IMR-90 (cell line): ENCODE measurements at regions not wholly inside any gene's neighbourhood (a gene's known extent, or its start where the extent isn't known, plus 50 kb on each side); places are given as distances from the start of the nearest gene placed in this dataset.

Source experiments
- ATAC-seq: fragments of 200-7000 bp; cut with Tn5 transposase; 2 replicates; pipeline ENCODE4 v1.9.1; 2020; ENCODE audit warnings: low read depth, mild to moderate bottlenecking, moderate library complexity
- BruUV-seq: library from RNA; stranded (reverse); fragments of 400-500 nt; replicated peaks from 2 replicates; lab custom pipeline; 2021; lab: Mats Ljungman, UMichigan
- CTCF ChIA-PET: fragments of 300-600 bp; formaldehyde crosslinking; extraction: SDS; loops from one replicate; lab custom pipeline; 2021; ENCODE audit warnings: antibody characterized with exemption; lab: Yijun Ruan, JAX
- POLR2A ChIA-PET: fragments of 300-600 bp; sonication (Branson Sonifier 250); formaldehyde crosslinking; loops from one replicate; lab custom pipeline; 2022; ENCODE audit warnings: antibody characterized with exemption; ENCODE audit not compliant: unreplicated experiment; lab: Charles Lee
- DNase-seq: peaks from one replicate; pipeline ENCODE4 v3.0.0; 2013
- H2AFZ ChIP-seq: replicated peaks from 2 replicates; pipeline ENCODE3; 2013; ENCODE audit warnings: low read length, mild to moderate bottlenecking; ENCODE audit not compliant: poor library complexity
- H2AK5ac ChIP-seq: 2 replicates; pipeline ENCODE4 v1.6.1; 2013; ENCODE audit warnings: low read depth, low read length, inconsistent platforms
- H2AK9ac ChIP-seq: replicated peaks from 2 replicates; pipeline ENCODE3; 2013; ENCODE audit warnings: mild to moderate bottlenecking, low read depth, low read length, moderate library complexity; ENCODE audit not compliant: poor library complexity
- H2BK120ac ChIP-seq: 2 replicates; pipeline ENCODE4 v1.6.1; 2013; ENCODE audit warnings: low read depth, low read length, inconsistent platforms
- H2BK15ac ChIP-seq: 3 replicates; pipeline ENCODE4 v1.6.1; 2013; ENCODE audit warnings: low read depth, low read length, inconsistent platforms
- H2BK20ac ChIP-seq: 2 replicates; pipeline ENCODE4 v1.6.1; 2013; ENCODE audit warnings: low read depth, mild to moderate bottlenecking, inconsistent platforms, low read length, moderate library complexity
- H2BK5ac ChIP-seq: 2 replicates; pipeline ENCODE4 v1.6.1; 2013; ENCODE audit warnings: mild to moderate bottlenecking, low read depth, low read length, inconsistent platforms; ENCODE audit not compliant: poor library complexity, severe bottlenecking
- H3K14ac ChIP-seq: replicated peaks from 2 replicates; pipeline ENCODE4 v1.6.1; 2013; ENCODE audit warnings: low read depth, low read length, inconsistent platforms
- H3K18ac ChIP-seq: 2 replicates; pipeline ENCODE4 v1.6.1; 2013; ENCODE audit warnings: low read depth, low read length, control low read depth
- H3K23ac ChIP-seq: 2 replicates; pipeline ENCODE4 v1.6.1; 2013; ENCODE audit warnings: low read depth, low read length, inconsistent platforms
- H3K27ac ChIP-seq: 2 replicates; pipeline ENCODE4 v1.5.1; 2013; ENCODE audit warnings: mild to moderate bottlenecking, control low read depth, low read length; ENCODE audit not compliant: insufficient read depth
- H3K27me3 ChIP-seq: 2 replicates; pipeline ENCODE4 v1.6.1; 2013; ENCODE audit warnings: low read length; ENCODE audit not compliant: control insufficient read depth, insufficient read depth
- H3K36me3 ChIP-seq: 2 replicates; pipeline ENCODE4 v1.6.1; 2013; ENCODE audit warnings: low read length, mixed read lengths; ENCODE audit not compliant: control insufficient read depth, insufficient read depth
- H3K4ac ChIP-seq: 2 replicates; pipeline ENCODE4 v1.6.1; 2013; ENCODE audit warnings: low read depth, low read length, inconsistent platforms
- H3K4me1 ChIP-seq: 2 replicates; pipeline ENCODE4 v1.6.1; 2013; ENCODE audit warnings: low read length, mixed read lengths; ENCODE audit not compliant: control insufficient read depth, insufficient read depth
- H3K4me2 ChIP-seq: 2 replicates; pipeline ENCODE4 v1.6.1; 2013; ENCODE audit warnings: low read depth, mild to moderate bottlenecking, control low read depth, low read length, moderate library complexity
- H3K4me3 ChIP-seq: 2 replicates; pipeline ENCODE4 v1.5.1; 2013; ENCODE audit warnings: low read depth, mild to moderate bottlenecking, control low read depth, low read length, moderate library complexity; ENCODE audit not compliant: insufficient read depth
- H3K56ac ChIP-seq: 2 replicates; pipeline ENCODE4 v1.6.1; 2013; ENCODE audit warnings: low read length, inconsistent platforms; ENCODE audit not compliant: insufficient read depth; ENCODE audit errors: extremely low read depth
- H3K79me1 ChIP-seq, 2 experiments: 2 replicates each; pipeline ENCODE4 v1.6.1; 2013; ENCODE audit warnings: low read length in 2 of 2, inconsistent platforms in 1 of 2, low read depth in 1 of 2
- H3K9ac ChIP-seq: 2 replicates; pipeline ENCODE4 v1.6.1; 2013; ENCODE audit warnings: low read depth, low read length, control low read depth
- H3K9me1 ChIP-seq: 2 replicates; pipeline ENCODE4 v1.6.1; 2013; ENCODE audit warnings: low read length, inconsistent platforms; ENCODE audit not compliant: insufficient read depth
- H3K9me3 ChIP-seq: 2 replicates; pipeline ENCODE4 v1.6.1; 2013; ENCODE audit warnings: low read length; ENCODE audit not compliant: control insufficient read depth, insufficient read depth
- H4K20me1 ChIP-seq: 2 replicates; pipeline ENCODE4 v1.6.1; 2013; ENCODE audit warnings: low read length, inconsistent platforms; ENCODE audit not compliant: insufficient read depth
- H4K5ac ChIP-seq: 2 replicates; pipeline ENCODE4 v1.6.1; 2013; ENCODE audit warnings: mild to moderate bottlenecking, low read depth, low read length, control low read depth
- H4K8ac ChIP-seq, 2 experiments: 2 replicates each; pipeline ENCODE4 v1.6.1; 2013; ENCODE audit warnings: low read depth in 2 of 2, low read length in 2 of 2, control low read depth in 1 of 2, inconsistent platforms in 1 of 2
- H4K91ac ChIP-seq: 2 replicates; pipeline ENCODE4 v1.6.1; 2013; ENCODE audit warnings: low read depth, low read length, inconsistent platforms; ENCODE audit not compliant: insufficient read depth
- MAFK ChIP-seq: IDR thresholded peaks from 2 replicates; pipeline ENCODE4 v1.6.1; 2012; ENCODE audit warnings: low read depth, low read length, improper control_type of control experiment
- MXI1 ChIP-seq: IDR thresholded peaks from 2 replicates; pipeline ENCODE4 v1.6.1; 2012; ENCODE audit warnings: low read depth, mild to moderate bottlenecking, low read length, moderate library complexity, borderline replicate concordance
- POLR2A ChIP-seq: IDR thresholded peaks from 2 replicates; pipeline ENCODE4 v1.6.1; 2012; ENCODE audit warnings: mild to moderate bottlenecking, low read depth, low read length
- RCOR1 ChIP-seq: IDR thresholded peaks from 2 replicates; pipeline ENCODE4 v1.6.1; 2012; ENCODE audit warnings: mild to moderate bottlenecking, low read length, improper control_type of control experiment; ENCODE audit not compliant: insufficient replicate concordance
- WGBS, 2 experiments: methylation state at CpG; one replicate each; pipeline versions ENCODE4 v1.1.5 to v1.1.7; 2013; ENCODE audit warnings: missing lambda C conversion rate in 2 of 2; ENCODE audit not compliant: insufficient read length in 1 of 2; ENCODE audit errors: extremely low coverage in 2 of 2; 5-methylcytosine and 5-hydroxymethylcytosine counted together
- dilution Hi-C: fragments of 300-500 bp; cut with HindIII; formaldehyde crosslinking; loops from one replicate; pipeline ENCODE4 v1.14.3; 2018; ENCODE audit warnings: low sequenced_read_pairs; ENCODE audit not compliant: unreplicated experiment
- in situ Hi-C: fragments of 300-500 bp; cut with MboI; formaldehyde crosslinking; loops from 3 replicates; pipeline ENCODE4 v1.14.3; 2019; ENCODE audit warnings: low sequenced_read_pairs, inconsistent platforms, mixed read lengths
- intact Hi-C: fragments of 100-400 bp; cut with micrococcal nuclease; formaldehyde crosslinking; loops from 2 replicates; pipeline ENCODE4 v1.10.0; 2022
- TF ChIP-seq, protein P1 (sequence below): fragments of 150-350 bp; IDR thresholded peaks from 2 replicates; pipeline ENCODE4 v1.6.1; 2017; ENCODE audit warnings: mild to moderate bottlenecking, antibody characterized with exemption, low read length, low read depth

DNA sequence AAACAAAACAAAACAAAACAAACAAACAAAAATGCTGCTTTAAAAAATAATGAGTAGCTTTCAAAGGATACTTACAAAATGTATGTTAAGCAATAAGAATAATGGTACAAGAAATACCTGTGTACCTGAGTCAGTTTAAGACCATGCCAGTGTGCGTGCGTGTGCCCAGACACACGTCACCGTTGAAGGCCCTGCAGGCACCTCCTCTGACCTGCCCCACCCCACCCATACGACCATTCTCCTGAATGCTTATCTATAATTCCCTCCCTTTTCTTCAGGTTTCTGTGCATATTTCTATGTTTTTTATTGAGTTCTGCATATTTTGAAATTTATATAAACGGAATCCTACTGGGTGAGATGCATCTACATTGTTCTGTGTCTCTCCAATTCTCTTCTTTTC is 374.2 kb upstream of the KLF6 start:
- no peaks in the 10 kb centered on the region for H3K9me3 ChIP-seq
- no TSS peak for BruUV-seq
- no peak overlapping the region for H2BK120ac ChIP-seq
- H3K4me3 ChIP-seq = no peak overlapping the region
- H4K5ac ChIP-seq = no peak overlapping the region
- no peak for TF ChIP-seq RCOR1
- TF ChIP-seq, protein P1, sequence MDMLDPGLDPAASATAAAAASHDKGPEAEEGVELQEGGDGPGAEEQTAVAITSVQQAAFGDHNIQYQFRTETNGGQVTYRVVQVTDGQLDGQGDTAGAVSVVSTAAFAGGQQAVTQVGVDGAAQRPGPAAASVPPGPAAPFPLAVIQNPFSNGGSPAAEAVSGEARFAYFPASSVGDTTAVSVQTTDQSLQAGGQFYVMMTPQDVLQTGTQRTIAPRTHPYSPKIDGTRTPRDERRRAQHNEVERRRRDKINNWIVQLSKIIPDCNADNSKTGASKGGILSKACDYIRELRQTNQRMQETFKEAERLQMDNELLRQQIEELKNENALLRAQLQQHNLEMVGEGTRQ = no peak
- TF ChIP-seq MXI1 = no peak
- no peak for TF ChIP-seq POLR2A
- TF ChIP-seq MAFK = no peak
- H4K20me1 ChIP-seq = no peaks in the 10 kb centered on the region
- H2AK9ac ChIP-seq = no peak overlapping the region
- no peak overlapping the region for H3K4me2 ChIP-seq
- H4K8ac ChIP-seq = no peak overlapping the region
- no peak overlapping the region for H3K56ac ChIP-seq
- no CpG with 5 or more reads among the region's 6 CpGs for WGBS, 2 experiments
- no peak overlapping the region for H2BK5ac ChIP-seq
- H3K14ac ChIP-seq = no peak overlapping the region
- no peaks in the 10 kb centered on the region for H3K4me1 ChIP-seq
- H2AFZ ChIP-seq = no peak overlapping the region
- CTCF ChIA-PET = no interaction called here
- H3K36me3 ChIP-seq = no peaks in the 10 kb centered on the region
- no peak overlapping the region for H2BK15ac ChIP-seq
- dilution Hi-C loops = no loop called here
- no peak overlapping the region for H2BK20ac ChIP-seq
- H3K79me1 ChIP-seq = no peaks in the 10 kb centered on the region
- ATAC-seq (no peak), DNase-seq (no peak)
- no peak overlapping the region for H3K9ac ChIP-seq
- H3K4ac ChIP-seq = no peak overlapping the region
- intact Hi-C loops = no loop called here
- H4K91ac ChIP-seq = no peak overlapping the region
- H2AK5ac ChIP-seq = no peak overlapping the region
- in situ Hi-C loops = no loop called here
- POLR2A ChIA-PET = no interaction called here
- no peaks in the 10 kb centered on the region for H3K27me3 ChIP-seq
- H3K27ac ChIP-seq = no peak overlapping the region
- H3K9me1 ChIP-seq = no peaks in the 10 kb centered on the region
- no peak overlapping the region for H3K23ac ChIP-seq
- H3K18ac ChIP-seq = no peak overlapping the region
